SK-N-SH treated with all-trans-retinoic acid at 6 μM for 48 hours (cell line): ENCODE measurements at regions not wholly inside any gene's neighbourhood (a gene's known extent, or its start where the extent isn't known, plus 50 kb on each side); places are given as distances from the start of the nearest gene placed in this dataset.

Experiments used
- GLIS3 ChIP-seq: fragments of 250-450 bp; sonication (Bioruptor Pico); IDR thresholded peaks from 2 replicates; pipeline ENCODE4 v1.5.0; 2020; ENCODE audit warnings: mild to moderate bottlenecking, moderate library complexity
- ZFP3 ChIP-seq: fragments of 250-450 bp; sonication (Bioruptor Pico); IDR thresholded peaks from 2 replicates; pipeline ENCODE4 v1.5.0; 2020; ENCODE audit warnings: mild to moderate bottlenecking, moderate library complexity

DNA sequence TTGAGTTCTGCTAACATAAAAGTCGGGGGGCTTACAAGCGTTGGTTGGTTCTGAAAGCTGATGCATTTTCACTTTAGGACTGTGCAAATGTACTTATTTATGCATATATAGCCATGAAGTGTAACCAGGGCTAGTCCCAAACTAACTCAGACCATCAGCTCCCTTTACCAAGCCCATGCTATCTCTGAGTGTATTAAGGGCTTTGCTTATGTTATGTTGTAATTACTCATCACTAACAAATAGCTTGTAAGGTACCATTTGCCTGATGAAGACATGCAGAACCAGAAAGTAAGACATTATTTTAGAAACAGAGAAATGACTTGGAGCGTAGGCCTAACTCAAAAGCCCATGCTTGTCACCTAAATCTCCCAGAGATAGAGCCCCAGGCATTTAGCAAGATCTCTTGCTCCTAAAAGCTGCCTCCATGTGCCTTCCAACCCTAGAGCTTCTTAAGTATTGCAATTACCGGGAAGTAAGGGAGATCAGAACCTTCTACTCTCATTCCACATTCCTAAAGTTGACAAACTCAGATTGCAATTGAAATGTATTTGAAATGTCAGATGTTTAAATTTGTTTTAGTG, 362.9 kb upstream of the RBMS3 start:
- TF ChIP-seq GLIS3 (CRISPR knock-in tag) (no peak), ZFP3 (CRISPR knock-in tag) (no peak)
